A549 (cell line): ENCODE measurements at regions not wholly inside any gene's neighbourhood (a gene's known extent, or its start where the extent isn't known, plus 50 kb on each side); places are given as distances from the start of the nearest gene placed in this dataset.

Experiments
- CEBPB ChIP-seq, 2 experiments: fragments of >200 bp in 1 of 2; sonication (Bioruptor Twin) in 1 of 2; formaldehyde crosslinking in 1 of 2; IDR thresholded peaks; 2 replicates each; pipeline ENCODE4 v1.6.1; 2012 to 2016
- PHF8 ChIP-seq: fragments of 200-600 bp; sonication (generic); IDR thresholded peaks from 2 replicates; pipeline ENCODE4 v1.6.1; 2016; ENCODE audit warnings: low read depth, mild to moderate bottlenecking, antibody characterized with exemption, moderate library complexity, borderline replicate concordance
- RFX5 ChIP-seq: fragments of 450-650 bp; IDR thresholded peaks from 2 replicates; pipeline ENCODE4 v1.7.1; 2014; ENCODE audit warnings: antibody characterized with exemption, mild to moderate bottlenecking, moderate library complexity
- TF ChIP-seq, protein P1 (sequence below): fragments of 200-600 bp; sonication (generic); IDR thresholded peaks from 2 replicates; pipeline ENCODE4 v1.6.1; 2016; ENCODE audit warnings: antibody characterized with exemption, mild to moderate bottlenecking, moderate library complexity
- TF ChIP-seq, protein P2 (sequence below): fragments of >200 bp; sonication (Bioruptor Twin); formaldehyde crosslinking; IDR thresholded peaks from 3 replicates; pipeline ENCODE4 v1.5.1; 2016

DNA sequence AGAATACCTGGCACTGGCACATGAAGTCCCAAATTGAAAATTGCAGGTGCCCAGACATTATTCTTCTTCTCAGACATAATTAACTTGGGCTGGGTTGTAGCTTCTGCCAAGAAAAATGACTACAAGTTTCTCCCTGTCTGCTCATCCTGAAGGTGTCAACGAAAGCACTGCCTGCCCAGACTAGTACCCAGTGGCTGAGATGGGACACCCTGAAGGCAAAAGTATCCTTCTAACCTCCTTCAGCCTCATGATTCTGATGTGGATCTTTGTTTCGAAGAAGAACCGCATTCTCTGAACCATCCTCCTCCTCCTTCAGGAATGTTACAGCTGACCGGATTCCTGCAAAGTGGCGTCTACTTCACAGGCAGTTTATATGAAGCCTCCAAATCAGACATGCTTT, 161.1 kb upstream of the FST start:
- no peak for TF ChIP-seq PHF8
- TF ChIP-seq CEBPB (IDR thresholded peaks at IDR 0.05): no peak
- TF ChIP-seq RFX5: no peak
- TF ChIP-seq, protein P1, sequence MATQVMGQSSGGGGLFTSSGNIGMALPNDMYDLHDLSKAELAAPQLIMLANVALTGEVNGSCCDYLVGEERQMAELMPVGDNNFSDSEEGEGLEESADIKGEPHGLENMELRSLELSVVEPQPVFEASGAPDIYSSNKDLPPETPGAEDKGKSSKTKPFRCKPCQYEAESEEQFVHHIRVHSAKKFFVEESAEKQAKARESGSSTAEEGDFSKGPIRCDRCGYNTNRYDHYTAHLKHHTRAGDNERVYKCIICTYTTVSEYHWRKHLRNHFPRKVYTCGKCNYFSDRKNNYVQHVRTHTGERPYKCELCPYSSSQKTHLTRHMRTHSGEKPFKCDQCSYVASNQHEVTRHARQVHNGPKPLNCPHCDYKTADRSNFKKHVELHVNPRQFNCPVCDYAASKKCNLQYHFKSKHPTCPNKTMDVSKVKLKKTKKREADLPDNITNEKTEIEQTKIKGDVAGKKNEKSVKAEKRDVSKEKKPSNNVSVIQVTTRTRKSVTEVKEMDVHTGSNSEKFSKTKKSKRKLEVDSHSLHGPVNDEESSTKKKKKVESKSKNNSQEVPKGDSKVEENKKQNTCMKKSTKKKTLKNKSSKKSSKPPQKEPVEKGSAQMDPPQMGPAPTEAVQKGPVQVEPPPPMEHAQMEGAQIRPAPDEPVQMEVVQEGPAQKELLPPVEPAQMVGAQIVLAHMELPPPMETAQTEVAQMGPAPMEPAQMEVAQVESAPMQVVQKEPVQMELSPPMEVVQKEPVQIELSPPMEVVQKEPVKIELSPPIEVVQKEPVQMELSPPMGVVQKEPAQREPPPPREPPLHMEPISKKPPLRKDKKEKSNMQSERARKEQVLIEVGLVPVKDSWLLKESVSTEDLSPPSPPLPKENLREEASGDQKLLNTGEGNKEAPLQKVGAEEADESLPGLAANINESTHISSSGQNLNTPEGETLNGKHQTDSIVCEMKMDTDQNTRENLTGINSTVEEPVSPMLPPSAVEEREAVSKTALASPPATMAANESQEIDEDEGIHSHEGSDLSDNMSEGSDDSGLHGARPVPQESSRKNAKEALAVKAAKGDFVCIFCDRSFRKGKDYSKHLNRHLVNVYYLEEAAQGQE: no peak
- TF ChIP-seq, protein P2, sequence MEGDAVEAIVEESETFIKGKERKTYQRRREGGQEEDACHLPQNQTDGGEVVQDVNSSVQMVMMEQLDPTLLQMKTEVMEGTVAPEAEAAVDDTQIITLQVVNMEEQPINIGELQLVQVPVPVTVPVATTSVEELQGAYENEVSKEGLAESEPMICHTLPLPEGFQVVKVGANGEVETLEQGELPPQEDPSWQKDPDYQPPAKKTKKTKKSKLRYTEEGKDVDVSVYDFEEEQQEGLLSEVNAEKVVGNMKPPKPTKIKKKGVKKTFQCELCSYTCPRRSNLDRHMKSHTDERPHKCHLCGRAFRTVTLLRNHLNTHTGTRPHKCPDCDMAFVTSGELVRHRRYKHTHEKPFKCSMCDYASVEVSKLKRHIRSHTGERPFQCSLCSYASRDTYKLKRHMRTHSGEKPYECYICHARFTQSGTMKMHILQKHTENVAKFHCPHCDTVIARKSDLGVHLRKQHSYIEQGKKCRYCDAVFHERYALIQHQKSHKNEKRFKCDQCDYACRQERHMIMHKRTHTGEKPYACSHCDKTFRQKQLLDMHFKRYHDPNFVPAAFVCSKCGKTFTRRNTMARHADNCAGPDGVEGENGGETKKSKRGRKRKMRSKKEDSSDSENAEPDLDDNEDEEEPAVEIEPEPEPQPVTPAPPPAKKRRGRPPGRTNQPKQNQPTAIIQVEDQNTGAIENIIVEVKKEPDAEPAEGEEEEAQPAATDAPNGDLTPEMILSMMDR: no peak
